ENCODE measurements at regions not wholly inside any gene's neighbourhood (a gene's known extent, or its start where the extent isn't known, plus 50 kb on each side); places are given as distances from the start of the nearest gene placed in this dataset.

DNA sequence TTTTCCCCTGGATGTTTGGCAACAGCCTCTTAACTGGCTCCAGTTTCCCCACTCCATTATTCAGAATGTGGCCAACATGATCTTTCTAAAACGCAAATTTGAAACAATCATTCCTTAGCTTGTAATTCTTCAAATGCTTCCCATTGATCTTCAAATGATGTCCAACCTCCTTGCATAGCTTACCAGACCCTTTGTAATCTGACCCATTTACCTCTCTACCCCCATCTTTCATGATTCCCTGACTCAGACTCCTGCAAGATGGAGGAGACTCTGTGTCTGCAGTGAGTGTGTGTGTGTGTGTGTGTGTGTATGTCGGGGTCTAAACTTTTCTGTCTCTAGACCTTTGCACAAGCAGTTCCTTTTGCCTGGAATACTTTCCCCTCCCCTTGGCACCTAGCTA, 515.7 kb upstream of the PROK2 start:
- Histone ChIP-seq H2AFZ (ENCODE audit: insufficient read depth, low read depth, low read length, poor library complexity, severe bottlenecking) (no peak overlapping the region), H3K4me3 (replicated peaks in 1 of 3; ENCODE audit: low read depth in 2 of 3, low read length in 3 of 3) (no peak overlapping the region), H3K36me3 (replicated peaks in 1 of 2; ENCODE audit: control insufficient read depth in 1 of 2, insufficient read depth in 2 of 2, low read length in 2 of 2) (no peaks in the 10 kb centered on the region), H3K9ac (ENCODE audit: insufficient read depth, low read length, poor library complexity, severe bottlenecking) (no peak overlapping the region), H3K27ac (ENCODE audit: low read depth in 1 of 2, low read length in 2 of 2) (no peak overlapping the region), H3K79me2 (ENCODE audit: insufficient read depth, low read length) (no peaks in the 10 kb centered on the region), H4K20me1 (ENCODE audit: insufficient read depth, low read length) (no peaks in the 10 kb centered on the region), H3K9me3 (replicated peaks in 1 of 2; ENCODE audit: control insufficient read depth in 1 of 2, insufficient read depth in 1 of 2, low read length in 2 of 2) (no peaks in the 10 kb centered on the region), H3K27me3 (ENCODE audit: control insufficient read depth in 2 of 2, insufficient read depth in 2 of 2, low read length in 2 of 2) (no peaks in the 10 kb centered on the region), H3K4me2 (replicated peaks; ENCODE audit: extremely low read depth, low read length, poor library complexity, severe bottlenecking) (no peak overlapping the region), H3K4me1 (ENCODE audit: control insufficient read depth in 1 of 2, insufficient read depth in 2 of 2, low read length in 2 of 2) (no peaks in the 10 kb centered on the region)
- DNase-seq, result no peak
- peaks cover 3% of the 10 kb centered on the region for H3K4me1 Mint-ChIP-seq
- H3K4me3 Mint-ChIP-seq, result no peak overlapping the region
- H3K27me3 Mint-ChIP-seq (ENCODE audit: low read depth in 3 of 3), result peaks cover 3 to 11% (median 8%) of the 10 kb centered on the region in 3 donors
- no peak overlapping the region for H3K27ac Mint-ChIP-seq
- intact Hi-C loops (cut with micrococcal nuclease), result no loop called here
- peaks cover 0 to 3% (median 0%) of the 10 kb centered on the region in 7 donors for H3K9me3 Mint-ChIP-seq
- TF ChIP-seq, protein P1, sequence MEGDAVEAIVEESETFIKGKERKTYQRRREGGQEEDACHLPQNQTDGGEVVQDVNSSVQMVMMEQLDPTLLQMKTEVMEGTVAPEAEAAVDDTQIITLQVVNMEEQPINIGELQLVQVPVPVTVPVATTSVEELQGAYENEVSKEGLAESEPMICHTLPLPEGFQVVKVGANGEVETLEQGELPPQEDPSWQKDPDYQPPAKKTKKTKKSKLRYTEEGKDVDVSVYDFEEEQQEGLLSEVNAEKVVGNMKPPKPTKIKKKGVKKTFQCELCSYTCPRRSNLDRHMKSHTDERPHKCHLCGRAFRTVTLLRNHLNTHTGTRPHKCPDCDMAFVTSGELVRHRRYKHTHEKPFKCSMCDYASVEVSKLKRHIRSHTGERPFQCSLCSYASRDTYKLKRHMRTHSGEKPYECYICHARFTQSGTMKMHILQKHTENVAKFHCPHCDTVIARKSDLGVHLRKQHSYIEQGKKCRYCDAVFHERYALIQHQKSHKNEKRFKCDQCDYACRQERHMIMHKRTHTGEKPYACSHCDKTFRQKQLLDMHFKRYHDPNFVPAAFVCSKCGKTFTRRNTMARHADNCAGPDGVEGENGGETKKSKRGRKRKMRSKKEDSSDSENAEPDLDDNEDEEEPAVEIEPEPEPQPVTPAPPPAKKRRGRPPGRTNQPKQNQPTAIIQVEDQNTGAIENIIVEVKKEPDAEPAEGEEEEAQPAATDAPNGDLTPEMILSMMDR (IDR thresholded peaks at IDR 0.05), result no peak
- WGBS (ENCODE audit: insufficient coverage), result 100% methylated on average over 1 of the region's 2 CpGs
- H3K36me3 Mint-ChIP-seq, result no peaks in the 10 kb centered on the region

DNA sequence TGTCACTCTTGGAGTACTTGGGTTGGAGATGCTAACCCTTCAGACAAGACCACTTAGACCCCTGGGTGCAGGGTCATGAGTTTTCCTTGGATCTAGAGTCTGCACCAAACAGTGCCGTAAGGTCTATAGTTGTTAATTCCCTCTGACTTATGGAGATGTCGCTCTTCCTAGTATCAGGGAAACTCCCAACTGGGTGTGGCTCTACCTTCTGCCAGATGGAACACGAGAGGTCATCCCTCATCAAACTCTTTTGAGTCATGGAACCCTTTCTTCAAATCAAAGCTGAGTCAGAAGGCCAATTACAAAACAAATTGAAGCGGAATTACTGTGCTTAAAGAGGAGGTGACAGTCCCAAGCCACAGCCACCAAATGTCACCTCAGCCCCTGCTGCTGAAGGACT, 514.9 kb upstream of the PROK2 start:
- H3K4me1 ChIP-seq (ENCODE audit: control insufficient read depth in 1 of 2, insufficient read depth in 2 of 2, low read length in 2 of 2), result no peaks in the 10 kb centered on the region
- Mint-ChIP-seq H3K4me3 (no peak overlapping the region), H3K4me1 (peaks cover 3% of the 10 kb centered on the region), H3K27ac (no peak overlapping the region), H3K27me3 (ENCODE audit: low read depth in 3 of 3) (peaks cover 3 to 7% (median 6%) of the 10 kb centered on the region in 3 donors), H3K9me3 (peaks cover 0 to 3% (median 0%) of the 10 kb centered on the region in 7 donors), H3K36me3 (no peaks in the 10 kb centered on the region)
- TF ChIP-seq, protein P1 (IDR thresholded peaks at IDR 0.05), result no peak
- peak in 1 of 3 donors; percentile 28 for DNase-seq
- WGBS (ENCODE audit: insufficient coverage), result 100% methylated on average over 1 of the region's 4 CpGs
- intact Hi-C loops (cut with micrococcal nuclease), result no loop called here
- H3K9ac ChIP-seq (ENCODE audit: insufficient read depth, low read length, poor library complexity, severe bottlenecking), result no peak overlapping the region
- H4K20me1 ChIP-seq (ENCODE audit: insufficient read depth, low read length), result no peaks in the 10 kb centered on the region
- no peaks in the 10 kb centered on the region for H3K36me3 ChIP-seq (replicated peaks in 1 of 2; ENCODE audit: control insufficient read depth in 1 of 2, insufficient read depth in 2 of 2, low read length in 2 of 2)
- no peak overlapping the region for H3K4me2 ChIP-seq (replicated peaks; ENCODE audit: extremely low read depth, low read length, poor library complexity, severe bottlenecking)
- H3K27me3 ChIP-seq (ENCODE audit: control insufficient read depth in 2 of 2, insufficient read depth in 2 of 2, low read length in 2 of 2), result no peaks in the 10 kb centered on the region
- no peaks in the 10 kb centered on the region for H3K9me3 ChIP-seq (replicated peaks in 1 of 2; ENCODE audit: control insufficient read depth in 1 of 2, insufficient read depth in 1 of 2, low read length in 2 of 2)
- H2AFZ ChIP-seq (ENCODE audit: insufficient read depth, low read depth, low read length, poor library complexity, severe bottlenecking), result no peak overlapping the region
- H3K4me3 ChIP-seq (replicated peaks in 1 of 3; ENCODE audit: low read depth in 2 of 3, low read length in 3 of 3), result no peak overlapping the region
- H3K79me2 ChIP-seq (ENCODE audit: insufficient read depth, low read length), result no peaks in the 10 kb centered on the region
- H3K27ac ChIP-seq (ENCODE audit: low read depth in 1 of 2, low read length in 2 of 2), result no peak overlapping the region
